SK-N-SH (cell line): ENCODE measurements at regions not wholly inside any gene's neighbourhood (a gene's known extent, or its start where the extent isn't known, plus 50 kb on each side); places are given as distances from the start of the nearest gene placed in this dataset.

Source experiments
- CTCF ChIA-PET: fragments of 300-600, 350-600 bp; formaldehyde crosslinking; extraction: SDS; loops from one replicate; lab custom pipeline; 2021; lab: Yijun Ruan, JAX
- POLR2A ChIA-PET: fragments of 350-600 bp; sonication (Branson Sonifier 250); formaldehyde crosslinking; extraction: SDS; loops from one replicate; lab custom pipeline; 2020; ENCODE audit warnings: antibody characterized with exemption, inconsistent platforms; lab: Yijun Ruan, JAX
- DNase-seq: peaks from one replicate; pipeline ENCODE4 v3.0.0; 2012
- H2AFZ ChIP-seq: fragments of 200-600 bp; sonication (generic); 2 replicates; pipeline ENCODE4 v1.8.1; 2016; ENCODE audit warnings: antibody characterized with exemption, mild to moderate bottlenecking, low read depth
- H3F3A ChIP-seq: fragments of 200-600 bp; sonication (generic); replicated peaks from 2 replicates; pipeline ENCODE3; 2016; ENCODE audit warnings: antibody characterized with exemption, mild to moderate bottlenecking; ENCODE audit not compliant: insufficient read depth
- H3K27ac ChIP-seq, 2 experiments: fragments of 200-500 bp in 1 of 2; fragments of 200-600 bp in 1 of 2; sonication (Bioruptor generic) in 1 of 2; sonication (generic), shearing (Covaris generic) in 1 of 2; 2 replicates each; pipeline versions ENCODE4 v1.5.1 to v1.6.1; 2014 to 2016; ENCODE audit warnings: low read depth in 2 of 2, inconsistent platforms in 1 of 2, low read length in 1 of 2, mild to moderate bottlenecking in 1 of 2, mixed read lengths in 1 of 2
- H3K27me3 ChIP-seq: fragments of 200-600 bp; sonication (generic), shearing (Covaris generic); 2 replicates; pipeline ENCODE4 v1.6.1; 2016; ENCODE audit warnings: mixed run types; ENCODE audit not compliant: insufficient read depth
- H3K36me3 ChIP-seq, 2 experiments: fragments of 200-500 bp in 1 of 2; fragments of 200-600 bp in 1 of 2; sonication (Bioruptor generic) in 1 of 2; sonication (generic) in 1 of 2; replicated peaks in 1 of 2; 2 replicates each; pipeline versions ENCODE3 to v1.5.1; 2014 to 2016; ENCODE audit warnings: low read length in 1 of 2, mild to moderate bottlenecking in 1 of 2; ENCODE audit not compliant: insufficient read depth in 2 of 2, control insufficient read depth in 1 of 2
- H3K4me1 ChIP-seq, 2 experiments: fragments of 200-500 bp in 1 of 2; fragments of 200-600 bp in 1 of 2; sonication (Bioruptor generic) in 1 of 2; sonication (generic), shearing (Covaris generic) in 1 of 2; 2 replicates each; pipeline versions ENCODE4 v1.5.1 to v1.6.1; 2014 to 2016; ENCODE audit warnings: low read depth in 1 of 2, low read length in 1 of 2, mixed run types in 1 of 2; ENCODE audit not compliant: insufficient read depth in 2 of 2, control insufficient read depth in 1 of 2
- H3K4me2 ChIP-seq: fragments of 200-600 bp; sonication (generic), shearing (Covaris generic); 2 replicates; pipeline ENCODE4 v1.6.1; 2017; ENCODE audit warnings: mixed run types
- H3K4me3 ChIP-seq, 2 experiments: fragments of 200-500 bp in 1 of 2; fragments of 200-600 bp in 1 of 2; sonication (Bioruptor generic) in 1 of 2; sonication (generic), shearing (Covaris generic) in 1 of 2; 2 replicates each; pipeline versions ENCODE4 v1.5.1 to v1.8.1; 2014 to 2016; ENCODE audit warnings: low read depth in 2 of 2, inconsistent platforms in 1 of 2, low read length in 1 of 2, mild to moderate bottlenecking in 1 of 2, mixed read lengths in 1 of 2, moderate library complexity in 1 of 2
- H3K79me2 ChIP-seq: fragments of 200-600 bp; sonication (generic); 2 replicates; pipeline ENCODE4 v1.8.1; 2017; ENCODE audit warnings: mild to moderate bottlenecking; ENCODE audit not compliant: insufficient read depth
- H3K9ac ChIP-seq: fragments of 200-600 bp; sonication (generic); 2 replicates; pipeline ENCODE4 v1.6.1; 2017; ENCODE audit warnings: mixed run types
- H3K9me2 ChIP-seq: fragments of 200-600 bp; sonication (generic); 2 replicates; pipeline ENCODE4 v1.6.1; 2017; ENCODE audit warnings: mixed run types
- H3K9me3 ChIP-seq: fragments of 200-600 bp; sonication (generic); 2 replicates; pipeline ENCODE4 v1.6.1; 2017; ENCODE audit warnings: mixed run types, mild to moderate bottlenecking, moderate library complexity
- H4K20me1 ChIP-seq: fragments of 200-600 bp; sonication (generic); 2 replicates; pipeline ENCODE4 v1.6.1; 2017; ENCODE audit warnings: mild to moderate bottlenecking, mixed run types; ENCODE audit not compliant: insufficient read depth
- CTCF ChIP-seq: fragments of 200-600 bp; sonication (generic); IDR thresholded peaks from 2 replicates; pipeline ENCODE4 v1.6.1; 2017; ENCODE audit warnings: antibody characterized with exemption, mild to moderate bottlenecking, moderate library complexity
- ELF1 ChIP-seq: IDR thresholded peaks from 2 replicates; pipeline ENCODE4 v1.4.0; 2012
- EP300 ChIP-seq, 2 experiments: IDR thresholded peaks; 2 replicates each; pipeline versions ENCODE4 v1.4.0 to v1.6.1; 2012; ENCODE audit warnings: borderline replicate concordance in 1 of 2, low read depth in 1 of 2, low read length in 1 of 2
- FOXM1 ChIP-seq: IDR thresholded peaks from 2 replicates; pipeline ENCODE4 v1.4.0; 2012; ENCODE audit warnings: low read depth, mild to moderate bottlenecking
- MXI1 ChIP-seq: IDR thresholded peaks from 2 replicates; pipeline ENCODE4 v1.6.1; 2012; ENCODE audit warnings: mild to moderate bottlenecking, low read depth, low read length, improper control_type of control experiment
- POLR2AphosphoS5 ChIP-seq: IDR thresholded peaks from 2 replicates; pipeline ENCODE4 v1.6.1; 2012; ENCODE audit warnings: low read depth, low read length
- RAD21 ChIP-seq: IDR thresholded peaks from 2 replicates; pipeline ENCODE4 v1.6.1; 2012; ENCODE audit warnings: mild to moderate bottlenecking, low read length
- RCOR1 ChIP-seq: fragments of 150-350 bp; IDR thresholded peaks from 2 replicates; pipeline ENCODE4 v1.6.1; 2017; ENCODE audit warnings: antibody characterized with exemption, low read length
- RFX5 ChIP-seq: IDR thresholded peaks from 2 replicates; pipeline ENCODE4 v1.6.1; 2012; ENCODE audit warnings: mild to moderate bottlenecking, improper control_type of control experiment, low read length
- TAF1 ChIP-seq: IDR thresholded peaks from 2 replicates; pipeline ENCODE4 v1.6.1; 2012; ENCODE audit warnings: low read depth, mild to moderate bottlenecking, low read length, moderate library complexity, borderline replicate concordance
- TEAD4 ChIP-seq: IDR thresholded peaks from 2 replicates; pipeline ENCODE4 v1.4.0; 2012; ENCODE audit warnings: mild to moderate bottlenecking, borderline replicate concordance; ENCODE audit not compliant: insufficient read depth
- USF2 ChIP-seq: fragments of 150-350 bp; IDR thresholded peaks from 2 replicates; pipeline ENCODE4 v1.6.1; 2017; ENCODE audit warnings: antibody characterized with exemption, low read length, low read depth, borderline replicate concordance
- YY1 ChIP-seq: IDR thresholded peaks from 2 replicates; pipeline ENCODE4 v1.4.0; 2012; ENCODE audit warnings: low read depth, mild to moderate bottlenecking
- WGBS: methylation state at CpG from one replicate; pipeline ENCODE4 v1.1.6; 2017; ENCODE audit warnings: low lambda C conversion rate; 5-methylcytosine and 5-hydroxymethylcytosine counted together
- TF ChIP-seq, protein P1 (sequence below): fragments of 150-350 bp; IDR thresholded peaks from 2 replicates; pipeline ENCODE4 v1.6.1; 2016; ENCODE audit warnings: mild to moderate bottlenecking, low read depth, low read length
- TF ChIP-seq, protein P2 (sequence below): IDR thresholded peaks from 2 replicates; pipeline ENCODE4 v1.4.0; 2012; ENCODE audit warnings: low read depth
- TF ChIP-seq, protein P3 (sequence below): IDR thresholded peaks from 2 replicates; pipeline ENCODE4 v1.6.1; 2012; ENCODE audit warnings: mild to moderate bottlenecking, low read depth, low read length, moderate library complexity

GRCh38 chr16:6940968-6941367, 391.7 kb upstream of the RBFOX1 start:
- Histone ChIP-seq H3K36me3 (no peaks in the 10 kb centered on the region), H3K27ac (no peak overlapping the region), H3K4me2 (no peak overlapping the region), H2AFZ (no peak overlapping the region), H3K79me2 (no peaks in the 10 kb centered on the region), H3F3A (no peaks in the 10 kb centered on the region), H3K9me2 (no peaks in the 10 kb centered on the region), H3K4me1 (no peaks in the 10 kb centered on the region), H3K9ac (no peak overlapping the region), H3K9me3 (no peaks in the 10 kb centered on the region), H3K4me3 (no peak overlapping the region), H4K20me1 (no peaks in the 10 kb centered on the region), H3K27me3 (no peaks in the 10 kb centered on the region)
- TF ChIP-seq FOXM1 (no peak), MXI1 (no peak), EP300 (IDR thresholded peaks at IDR 0.05; ENCODE audit: borderline replicate concordance in 1 of 2, low read depth in 1 of 2, low read length in 1 of 2) (no peak), RFX5 (no peak), TAF1 (no peak), RAD21 (no peak), POLR2AphosphoS5 (no peak), CTCF (no peak), TEAD4 (no peak), YY1 (no peak), RCOR1 (no peak), ELF1 (no peak), USF2 (no peak)
- TF ChIP-seq, protein P1, sequence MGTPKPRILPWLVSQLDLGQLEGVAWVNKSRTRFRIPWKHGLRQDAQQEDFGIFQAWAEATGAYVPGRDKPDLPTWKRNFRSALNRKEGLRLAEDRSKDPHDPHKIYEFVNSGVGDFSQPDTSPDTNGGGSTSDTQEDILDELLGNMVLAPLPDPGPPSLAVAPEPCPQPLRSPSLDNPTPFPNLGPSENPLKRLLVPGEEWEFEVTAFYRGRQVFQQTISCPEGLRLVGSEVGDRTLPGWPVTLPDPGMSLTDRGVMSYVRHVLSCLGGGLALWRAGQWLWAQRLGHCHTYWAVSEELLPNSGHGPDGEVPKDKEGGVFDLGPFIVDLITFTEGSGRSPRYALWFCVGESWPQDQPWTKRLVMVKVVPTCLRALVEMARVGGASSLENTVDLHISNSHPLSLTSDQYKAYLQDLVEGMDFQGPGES: no peak
- TF ChIP-seq, protein P2, sequence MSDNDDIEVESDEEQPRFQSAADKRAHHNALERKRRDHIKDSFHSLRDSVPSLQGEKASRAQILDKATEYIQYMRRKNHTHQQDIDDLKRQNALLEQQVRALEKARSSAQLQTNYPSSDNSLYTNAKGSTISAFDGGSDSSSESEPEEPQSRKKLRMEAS: no peak
- TF ChIP-seq, protein P3, sequence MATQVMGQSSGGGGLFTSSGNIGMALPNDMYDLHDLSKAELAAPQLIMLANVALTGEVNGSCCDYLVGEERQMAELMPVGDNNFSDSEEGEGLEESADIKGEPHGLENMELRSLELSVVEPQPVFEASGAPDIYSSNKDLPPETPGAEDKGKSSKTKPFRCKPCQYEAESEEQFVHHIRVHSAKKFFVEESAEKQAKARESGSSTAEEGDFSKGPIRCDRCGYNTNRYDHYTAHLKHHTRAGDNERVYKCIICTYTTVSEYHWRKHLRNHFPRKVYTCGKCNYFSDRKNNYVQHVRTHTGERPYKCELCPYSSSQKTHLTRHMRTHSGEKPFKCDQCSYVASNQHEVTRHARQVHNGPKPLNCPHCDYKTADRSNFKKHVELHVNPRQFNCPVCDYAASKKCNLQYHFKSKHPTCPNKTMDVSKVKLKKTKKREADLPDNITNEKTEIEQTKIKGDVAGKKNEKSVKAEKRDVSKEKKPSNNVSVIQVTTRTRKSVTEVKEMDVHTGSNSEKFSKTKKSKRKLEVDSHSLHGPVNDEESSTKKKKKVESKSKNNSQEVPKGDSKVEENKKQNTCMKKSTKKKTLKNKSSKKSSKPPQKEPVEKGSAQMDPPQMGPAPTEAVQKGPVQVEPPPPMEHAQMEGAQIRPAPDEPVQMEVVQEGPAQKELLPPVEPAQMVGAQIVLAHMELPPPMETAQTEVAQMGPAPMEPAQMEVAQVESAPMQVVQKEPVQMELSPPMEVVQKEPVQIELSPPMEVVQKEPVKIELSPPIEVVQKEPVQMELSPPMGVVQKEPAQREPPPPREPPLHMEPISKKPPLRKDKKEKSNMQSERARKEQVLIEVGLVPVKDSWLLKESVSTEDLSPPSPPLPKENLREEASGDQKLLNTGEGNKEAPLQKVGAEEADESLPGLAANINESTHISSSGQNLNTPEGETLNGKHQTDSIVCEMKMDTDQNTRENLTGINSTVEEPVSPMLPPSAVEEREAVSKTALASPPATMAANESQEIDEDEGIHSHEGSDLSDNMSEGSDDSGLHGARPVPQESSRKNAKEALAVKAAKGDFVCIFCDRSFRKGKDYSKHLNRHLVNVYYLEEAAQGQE: no peak
- DNase-seq: no peak
- 59% methylated on average over 5 of the region's 5 CpGs for WGBS
- POLR2A ChIA-PET: no interaction called here
- CTCF ChIA-PET: no interaction called here
